Neural progenitor cell (in vitro differentiated cells): ENCODE measurements at regions not wholly inside any gene's neighbourhood (a gene's known extent, or its start where the extent isn't known, plus 50 kb on each side); places are given as distances from the start of the nearest gene placed in this dataset.

Source experiments
- DNase-seq: peaks from one replicate; pipeline ENCODE4 v3.0.0-alpha.2; 2016; ENCODE audit warnings: low spot score
- H2AFZ ChIP-seq: fragments of 200-600 bp; sonication (generic); replicated peaks from 2 replicates; pipeline ENCODE4 v1.6.1; 2016; ENCODE audit warnings: antibody characterized with exemption
- H3F3A ChIP-seq: fragments of 200-600 bp; sonication (generic); 2 replicates; pipeline ENCODE4 v1.6.1; 2016; ENCODE audit warnings: antibody characterized with exemption, low read depth
- H3K27ac ChIP-seq: fragments of 200-600 bp; sonication (generic); 2 replicates; pipeline ENCODE4 v1.5.1; 2016; ENCODE audit warnings: mild to moderate bottlenecking
- H3K27me3 ChIP-seq: fragments of 200-600 bp; sonication (generic); 2 replicates; pipeline ENCODE4 v1.6.1; 2016; ENCODE audit warnings: mild to moderate bottlenecking, moderate library complexity
- H3K36me3 ChIP-seq: fragments of 200-600 bp; sonication (generic); 2 replicates; pipeline ENCODE4 v1.5.1; 2016
- H3K4me1 ChIP-seq: fragments of 200-600 bp; sonication (generic); 2 replicates; pipeline ENCODE4 v1.6.1; 2016; ENCODE audit warnings: mixed run types
- H3K4me2 ChIP-seq: fragments of 200-600 bp; sonication (generic); 2 replicates; pipeline ENCODE4 v1.6.1; 2016
- H3K4me3 ChIP-seq: fragments of 200-600 bp; sonication (generic); 2 replicates; pipeline ENCODE4 v1.5.1; 2016
- H3K79me2 ChIP-seq: fragments of 200-600 bp; sonication (generic); 2 replicates; pipeline ENCODE4 v1.6.1; 2016; ENCODE audit warnings: low read depth
- H3K9ac ChIP-seq: fragments of 200-600 bp; sonication (generic); 2 replicates; pipeline ENCODE4 v1.6.1; 2016
- H3K9me3 ChIP-seq: fragments of 200-600 bp; sonication (generic); 2 replicates; pipeline ENCODE4 v1.5.1; 2016; ENCODE audit warnings: low read depth
- H4K20me1 ChIP-seq: fragments of 200-600 bp; sonication (generic); 2 replicates; pipeline ENCODE4 v1.6.1; 2016; ENCODE audit warnings: low read depth
- H3K27ac Mint-ChIP-seq: 3 replicates; pipeline ENCODE4 v1.8.0; 2021; ENCODE audit warnings: mixed read lengths
- H3K27me3 Mint-ChIP-seq: 2 replicates; pipeline ENCODE4 v1.8.0; 2022; ENCODE audit warnings: low read depth, mild to moderate bottlenecking, inconsistent platforms, moderate library complexity, mixed read lengths; ENCODE audit not compliant: insufficient read depth
- H3K36me3 Mint-ChIP-seq: 3 replicates; pipeline ENCODE4 v1.8.0; 2021; ENCODE audit warnings: mixed read lengths
- H3K4me1 Mint-ChIP-seq: 3 replicates; pipeline ENCODE4 v1.8.0; 2021; ENCODE audit warnings: mixed read lengths
- H3K4me3 Mint-ChIP-seq: 3 replicates; pipeline ENCODE4 v1.8.0; 2021; ENCODE audit warnings: mild to moderate bottlenecking, moderate library complexity, mixed read lengths
- H3K9me3 Mint-ChIP-seq: 3 replicates; pipeline ENCODE4 v1.8.0; 2020; ENCODE audit warnings: mixed read lengths
- CTCF ChIP-seq: fragments of 200-600 bp; sonication (generic); IDR thresholded peaks from 2 replicates; pipeline ENCODE4 v1.5.1; 2017; ENCODE audit warnings: antibody characterized with exemption, mild to moderate bottlenecking
- EZH2 ChIP-seq: fragments of 200-600 bp; sonication (generic); IDR thresholded peaks from 2 replicates; pipeline ENCODE4 v1.6.1; 2017; ENCODE audit warnings: antibody characterized with exemption, mild to moderate bottlenecking, moderate library complexity
- EZH2phosphoT487 ChIP-seq: fragments of 200-600 bp; sonication (generic); IDR thresholded peaks from 2 replicates; pipeline ENCODE4 v1.6.1; 2017; ENCODE audit warnings: antibody characterized with exemption

- Histone ChIP-seq H3K9ac (no peak overlapping the region), H4K20me1 (no peaks in the 10 kb centered on the region), H3K4me3 (no peak overlapping the region), H3K27ac (no peak overlapping the region), H3K4me2 (no peak overlapping the region), H3K79me2 (no peaks in the 10 kb centered on the region), H3K27me3 (no peaks in the 10 kb centered on the region), H3K9me3 (no peaks in the 10 kb centered on the region), H2AFZ (no peak overlapping the region), H3K4me1 (peaks cover 16% of the 10 kb centered on the region), H3K36me3 (no peaks in the 10 kb centered on the region), H3F3A (no peaks in the 10 kb centered on the region)
- H3K27me3 Mint-ChIP-seq = peaks cover 2% of the 10 kb centered on the region
- peaks cover 10% of the 10 kb centered on the region for H3K4me1 Mint-ChIP-seq
- H3K36me3 Mint-ChIP-seq = peaks cover 1% of the 10 kb centered on the region
- H3K4me3 Mint-ChIP-seq = no peak overlapping the region
- H3K9me3 Mint-ChIP-seq = peaks cover 7% of the 10 kb centered on the region
- no peak overlapping the region for H3K27ac Mint-ChIP-seq
- DNase-seq = no peak
- TF ChIP-seq CTCF (no peak), EZH2phosphoT487 (no peak), EZH2 (no peak)
Measured at GRCh38 chr9:38255599-38255998, 136.9 kb upstream of the ALDH1B1 start.

- no peak for DNase-seq
- Mint-ChIP-seq H3K9me3 (peaks cover 6% of the 10 kb centered on the region), H3K36me3 (peaks cover under 1% of the 10 kb centered on the region), H3K27me3 (peaks cover 2% of the 10 kb centered on the region), H3K4me1 (peaks cover 10% of the 10 kb centered on the region), H3K4me3 (no peak overlapping the region), H3K27ac (no peak overlapping the region)
- Histone ChIP-seq H3K4me2 (no peak overlapping the region), H3K4me1 (peaks cover 16% of the 10 kb centered on the region), H4K20me1 (no peaks in the 10 kb centered on the region), H3K79me2 (no peaks in the 10 kb centered on the region), H3K27me3 (no peaks in the 10 kb centered on the region), H3K27ac (no peak overlapping the region), H3K9me3 (no peaks in the 10 kb centered on the region), H3K36me3 (no peaks in the 10 kb centered on the region), H2AFZ (peak overlapping the region; percentile 63), H3K4me3 (no peak overlapping the region), H3K9ac (no peak overlapping the region), H3F3A (no peaks in the 10 kb centered on the region)
- TF ChIP-seq CTCF = no peak
- no peak for TF ChIP-seq EZH2phosphoT487
- no peak for TF ChIP-seq EZH2
Measured at GRCh38 chr9:38254756-38255155, 137.7 kb upstream of the ALDH1B1 start.

GRCh38 chr9:38254151-38254550 lies 138.4 kb upstream of the ALDH1B1 start:
- Mint-ChIP-seq H3K27me3 (peaks cover 3% of the 10 kb centered on the region), H3K27ac (no peak overlapping the region), H3K4me1 (peaks cover 10% of the 10 kb centered on the region), H3K9me3 (peaks cover 4% of the 10 kb centered on the region), H3K4me3 (no peak overlapping the region), H3K36me3 (no peaks in the 10 kb centered on the region)
- no peak overlapping the region for H3K4me3 ChIP-seq
- H4K20me1 ChIP-seq = no peaks in the 10 kb centered on the region
- H3K4me2 ChIP-seq = no peak overlapping the region
- no peaks in the 10 kb centered on the region for H3F3A ChIP-seq
- no peaks in the 10 kb centered on the region for H3K27me3 ChIP-seq
- no peaks in the 10 kb centered on the region for H3K9me3 ChIP-seq
- no peak for DNase-seq
- peaks cover 16% of the 10 kb centered on the region for H3K4me1 ChIP-seq
- no peak overlapping the region for H3K27ac ChIP-seq
- H3K79me2 ChIP-seq = no peaks in the 10 kb centered on the region
- TF ChIP-seq EZH2 = no peak
- TF ChIP-seq EZH2phosphoT487 = no peak
- no peak for TF ChIP-seq CTCF
- H3K9ac ChIP-seq = no peak overlapping the region
- no peaks in the 10 kb centered on the region for H3K36me3 ChIP-seq
- H2AFZ ChIP-seq = peak overlapping the region; percentile 63
